Endothelial cell (in vitro differentiated cells): ENCODE measurements at regions not wholly inside any gene's neighbourhood (a gene's known extent, or its start where the extent isn't known, plus 50 kb on each side); places are given as distances from the start of the nearest gene placed in this dataset.
"Not testable (repeated sequence)": the region's sequence is repeated elsewhere in the genome, so short reads cannot be mapped to it uniquely, and the experiment has no call there.

ENCODE experiments used
- DNase-seq: peaks from one replicate; pipeline ENCODE4 v3.0.0; 2021; ENCODE audit warnings: low spot score
- H3K27ac Mint-ChIP-seq: one replicate; pipeline ENCODE4 v1.8.0; 2021; ENCODE audit warnings: mixed read lengths, inconsistent platforms; ENCODE audit not compliant: unreplicated experiment
- H3K27me3 Mint-ChIP-seq: one replicate; pipeline ENCODE4 v1.8.0; 2021; ENCODE audit warnings: mild to moderate bottlenecking, moderate library complexity, mixed read lengths, inconsistent platforms; ENCODE audit not compliant: unreplicated experiment
- H3K36me3 Mint-ChIP-seq: one replicate; pipeline ENCODE4 v1.8.0; 2021; ENCODE audit warnings: mild to moderate bottlenecking, low read depth, mixed read lengths, inconsistent platforms; ENCODE audit not compliant: unreplicated experiment
- H3K4me1 Mint-ChIP-seq: one replicate; pipeline ENCODE4 v1.8.0; 2021; ENCODE audit warnings: mild to moderate bottlenecking, mixed read lengths, inconsistent platforms; ENCODE audit not compliant: unreplicated experiment
- H3K4me3 Mint-ChIP-seq: one replicate; pipeline ENCODE4 v1.8.0; 2021; ENCODE audit warnings: mild to moderate bottlenecking, mixed read lengths, inconsistent platforms; ENCODE audit not compliant: unreplicated experiment
- H3K9me3 Mint-ChIP-seq: one replicate; pipeline ENCODE4 v1.8.0; 2021; ENCODE audit warnings: mixed read lengths, inconsistent platforms; ENCODE audit not compliant: unreplicated experiment
- CTCF ChIP-seq: fragments of 200-600 bp; sonication (generic); IDR thresholded peaks from one replicate; pipeline ENCODE4 v1.5.0; 2021; ENCODE audit warnings: antibody characterized with exemption; ENCODE audit not compliant: unreplicated experiment

GRCh38 chr13:44678197-44678596 is 102.1 kb upstream of the TSC22D1 start:
- no peak for TF ChIP-seq CTCF
- H3K4me1 Mint-ChIP-seq = no peaks in the 10 kb centered on the region
- H3K4me3 Mint-ChIP-seq = no peak overlapping the region
- H3K27me3 Mint-ChIP-seq = no peaks in the 10 kb centered on the region
- H3K36me3 Mint-ChIP-seq = peaks cover 7% of the 10 kb centered on the region
- H3K27ac Mint-ChIP-seq = no peak overlapping the region
- H3K9me3 Mint-ChIP-seq = no peaks in the 10 kb centered on the region
- DNase-seq = no peak

GRCh38 chr13:44676534-44676933 is 100.4 kb upstream of the TSC22D1 start:
- H3K9me3 Mint-ChIP-seq = no peaks in the 10 kb centered on the region
- H3K27ac Mint-ChIP-seq = no peak overlapping the region
- no peak overlapping the region for H3K4me3 Mint-ChIP-seq
- no peak for DNase-seq
- no peaks in the 10 kb centered on the region for H3K4me1 Mint-ChIP-seq
- H3K27me3 Mint-ChIP-seq = no peaks in the 10 kb centered on the region
- TF ChIP-seq CTCF = no peak
- peaks cover 7% of the 10 kb centered on the region for H3K36me3 Mint-ChIP-seq

GRCh38 chr13:44669534-44669933 is 93.4 kb upstream of the TSC22D1 start:
- no peak for TF ChIP-seq CTCF
- H3K27me3 Mint-ChIP-seq = no peaks in the 10 kb centered on the region
- DNase-seq = no peak
- H3K9me3 Mint-ChIP-seq = no peaks in the 10 kb centered on the region
- H3K4me1 Mint-ChIP-seq = no peaks in the 10 kb centered on the region
- H3K4me3 Mint-ChIP-seq = no peak overlapping the region
- no peak overlapping the region for H3K27ac Mint-ChIP-seq
- no peaks in the 10 kb centered on the region for H3K36me3 Mint-ChIP-seq

- Mint-ChIP-seq H3K27me3 (no peaks in the 10 kb centered on the region), H3K4me1 (no peaks in the 10 kb centered on the region), H3K9me3 (no peaks in the 10 kb centered on the region), H3K36me3 (no peaks in the 10 kb centered on the region), H3K4me3 (no peak overlapping the region), H3K27ac (no peak overlapping the region)
- no peak for DNase-seq
- TF ChIP-seq CTCF = no peak
These were observed 92.6 kb upstream of the TSC22D1 start for GRCh38 chr13:44668688-44669087.

GRCh38 chr13:44667943-44668342 is 91.8 kb upstream of the TSC22D1 start:
- no peaks in the 10 kb centered on the region for H3K9me3 Mint-ChIP-seq
- TF ChIP-seq CTCF = no peak
- H3K27me3 Mint-ChIP-seq = no peaks in the 10 kb centered on the region
- DNase-seq = no peak
- no peaks in the 10 kb centered on the region for H3K4me1 Mint-ChIP-seq
- H3K36me3 Mint-ChIP-seq = no peaks in the 10 kb centered on the region
- no peak overlapping the region for H3K4me3 Mint-ChIP-seq
- no peak overlapping the region for H3K27ac Mint-ChIP-seq

- H3K4me1 Mint-ChIP-seq, H3K27ac Mint-ChIP-seq, H3K4me3 Mint-ChIP-seq, H3K9me3 Mint-ChIP-seq, H3K36me3 Mint-ChIP-seq, DNase-seq, H3K27me3 Mint-ChIP-seq: not testable (repeated sequence)
These were observed 90.4 kb upstream of the TSC22D1 start for GRCh38 chr13:44666538-44666937.
